Body of pancreas (tissue), 4 donors: ENCODE measurements at regions not wholly inside any gene's neighbourhood (a gene's known extent, or its start where the extent isn't known, plus 50 kb on each side); places are given as distances from the start of the nearest gene placed in this dataset.

ENCODE experiments used
- CTCF ChIP-seq, 7 experiments: fragments of 450-650 bp in 4 of 7; fragments of 200-600 bp in 3 of 7; sonication (generic) in 3 of 7; IDR thresholded peaks; one replicate each; pipeline ENCODE4 v1.5.1; 2016 to 2019; ENCODE audit warnings: antibody characterized with exemption in 7 of 7
- POLR2A ChIP-seq, 3 donors: fragments of 450-650 bp; IDR thresholded peaks; one replicate each; pipeline ENCODE4 v1.6.1; 2016; ENCODE audit warnings: antibody characterized with exemption in 3 of 3, mild to moderate bottlenecking in 2 of 3

- TF ChIP-seq CTCF (IDR thresholded peaks at IDR 0.05) (no peak), POLR2A (IDR thresholded peaks at IDR 0.05) (no peak)
Measured at GRCh38 chr1:112798292-112798691, 83.2 kb upstream of the PPM1J start.
